OCI-LY1 (cell line): ENCODE measurements at regions not wholly inside any gene's neighbourhood (a gene's known extent, or its start where the extent isn't known, plus 50 kb on each side); places are given as distances from the start of the nearest gene placed in this dataset.

ENCODE experiments used
- H2AFZ ChIP-seq: fragments of 200-600 bp; sonication (generic), shearing (Covaris generic); 2 replicates; pipeline ENCODE4 v1.6.0; 2014; ENCODE audit warnings: antibody characterized with exemption, mild to moderate bottlenecking, low read length
- H3F3A ChIP-seq: fragments of 200-600 bp; sonication (generic), shearing (Covaris generic); 2 replicates; pipeline ENCODE4 v1.6.0; 2014; ENCODE audit warnings: mild to moderate bottlenecking, antibody characterized with exemption, low read length, moderate library complexity; ENCODE audit not compliant: insufficient read depth
- H3K27ac ChIP-seq: fragments of 200-600 bp; sonication (generic); 2 replicates; pipeline ENCODE4 v1.5.1; 2014; ENCODE audit warnings: low read length, mixed run types, mild to moderate bottlenecking, low read depth; ENCODE audit not compliant: poor library complexity, severe bottlenecking
- H3K27me3 ChIP-seq: fragments of 200-600 bp; sonication (generic); 2 replicates; pipeline ENCODE4 v1.6.0; 2014; ENCODE audit warnings: antibody characterized with exemption, mild to moderate bottlenecking, low read length, moderate library complexity; ENCODE audit not compliant: insufficient read depth
- H3K36me3 ChIP-seq: fragments of 200-600 bp; sonication (generic); 2 replicates; pipeline ENCODE4 v1.6.1; 2014; ENCODE audit warnings: mild to moderate bottlenecking, antibody characterized with exemption, low read length, moderate library complexity, mixed read lengths; ENCODE audit not compliant: insufficient read depth
- H3K4me1 ChIP-seq: fragments of 200-600 bp; sonication (generic); 2 replicates; pipeline ENCODE4 v1.5.1; 2014; ENCODE audit warnings: mild to moderate bottlenecking, low read length, moderate library complexity; ENCODE audit not compliant: insufficient read depth, severe bottlenecking
- H3K4me2 ChIP-seq: fragments of 200-600 bp; sonication (generic), shearing (Covaris generic); 2 replicates; pipeline ENCODE4 v1.6.1; 2014; ENCODE audit warnings: low read length
- H3K4me3 ChIP-seq: fragments of 200-600 bp; sonication (generic); 2 replicates; pipeline ENCODE4 v1.5.1; 2014; ENCODE audit warnings: low read length, low read depth, mild to moderate bottlenecking, mixed read lengths; ENCODE audit not compliant: poor library complexity, severe bottlenecking
- H3K79me2 ChIP-seq: fragments of 200-600 bp; shearing (Covaris generic); 2 replicates; pipeline ENCODE4 v1.6.1; 2016; ENCODE audit warnings: mixed run types, low read length, mixed read lengths; ENCODE audit not compliant: insufficient read depth
- H3K9ac ChIP-seq: fragments of 200-600 bp; sonication (generic), shearing (Covaris generic); 2 replicates; pipeline ENCODE4 v1.6.1; 2014; ENCODE audit warnings: mild to moderate bottlenecking, low read length, mixed read lengths
- H3K9me2 ChIP-seq: fragments of 200-600 bp; sonication (generic), shearing (Covaris generic); 2 replicates; pipeline ENCODE4 v1.6.1; 2014; ENCODE audit warnings: low read depth, mild to moderate bottlenecking, low read length, mixed read lengths
- H3K9me3 ChIP-seq: fragments of 200-600 bp; shearing (Covaris generic); 2 replicates; pipeline ENCODE4 v1.6.1; 2014; ENCODE audit warnings: low read length, mixed read lengths
- H4K20me1 ChIP-seq: fragments of 200-600 bp; sonication (generic), shearing (Covaris generic); 2 replicates; pipeline ENCODE4 v1.6.0; 2016; ENCODE audit warnings: mild to moderate bottlenecking, low read length; ENCODE audit not compliant: insufficient read depth
- EZH2 ChIP-seq: fragments of 200-600 bp; sonication (generic), shearing (Covaris generic); IDR thresholded peaks from 2 replicates; pipeline ENCODE4 v1.8.0; 2017; ENCODE audit warnings: borderline replicate concordance, mixed run types, mild to moderate bottlenecking, antibody characterized with exemption, low read length, moderate library complexity, mixed read lengths
- TF ChIP-seq, protein P1 (sequence below): fragments of 200-600 bp; sonication (generic), shearing (Covaris generic); IDR thresholded peaks from 2 replicates; pipeline ENCODE4 v1.5.1; 2017; ENCODE audit warnings: mild to moderate bottlenecking, antibody characterized with exemption, low read length, moderate library complexity, mixed read lengths

DNA sequence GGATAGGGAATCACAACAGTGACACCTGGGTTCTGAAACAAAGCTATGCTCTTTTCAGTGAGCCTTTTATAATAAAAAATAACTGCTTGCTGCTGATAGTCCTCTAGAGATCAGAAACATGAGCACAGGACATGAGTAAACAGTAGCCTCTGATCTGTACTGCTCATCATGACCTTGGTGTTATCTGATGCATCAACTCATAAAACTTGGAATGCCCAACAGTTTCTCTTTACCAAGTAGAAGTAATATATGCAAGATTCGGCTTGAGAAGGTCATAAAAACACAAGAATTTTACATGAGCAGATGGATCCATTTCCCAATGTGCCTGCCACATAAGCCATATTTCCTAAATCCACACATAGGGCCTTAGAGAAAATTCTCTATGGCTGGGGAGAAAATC is 318.3 kb upstream of the GRAMD2B start:
- H3F3A ChIP-seq: no peaks in the 10 kb centered on the region

DNA sequence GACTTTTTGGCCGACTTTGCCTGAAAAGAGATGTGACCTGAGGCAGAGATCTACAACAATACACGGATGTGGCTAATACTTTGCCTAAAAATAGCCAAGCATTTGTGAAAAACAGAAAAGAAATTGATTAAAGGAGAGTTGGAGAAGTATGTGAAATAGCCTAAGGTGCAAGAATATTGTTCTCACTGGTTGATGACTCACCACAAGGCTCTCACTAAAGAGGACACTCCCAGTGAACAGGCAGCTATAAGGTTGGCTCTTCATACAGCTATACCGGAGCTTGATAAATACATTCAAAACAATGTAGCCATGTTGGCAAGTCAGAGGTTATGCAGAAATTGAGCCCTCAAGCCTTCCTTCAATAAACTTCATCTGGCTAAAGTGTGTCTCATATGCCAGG is 317.2 kb upstream of the GRAMD2B start:
- Histone ChIP-seq H3K4me3 (no peak overlapping the region), H3K4me2 (no peak overlapping the region), H3K79me2 (no peaks in the 10 kb centered on the region)

More for the DNA sequence above, 318.3 kb upstream of the GRAMD2B start:
- Histone ChIP-seq H3K9me2 (no peaks in the 10 kb centered on the region), H3K9ac (no peak overlapping the region), H3K4me3 (no peak overlapping the region), H3K4me1 (no peaks in the 10 kb centered on the region), H3K4me2 (no peak overlapping the region), H3K9me3 (no peaks in the 10 kb centered on the region), H3K36me3 (no peaks in the 10 kb centered on the region), H3K79me2 (no peaks in the 10 kb centered on the region), H4K20me1 (no peaks in the 10 kb centered on the region), H2AFZ (no peak overlapping the region), H3K27ac (no peak overlapping the region), H3K27me3 (no peaks in the 10 kb centered on the region)
- no peak for TF ChIP-seq EZH2
- TF ChIP-seq, protein P1, sequence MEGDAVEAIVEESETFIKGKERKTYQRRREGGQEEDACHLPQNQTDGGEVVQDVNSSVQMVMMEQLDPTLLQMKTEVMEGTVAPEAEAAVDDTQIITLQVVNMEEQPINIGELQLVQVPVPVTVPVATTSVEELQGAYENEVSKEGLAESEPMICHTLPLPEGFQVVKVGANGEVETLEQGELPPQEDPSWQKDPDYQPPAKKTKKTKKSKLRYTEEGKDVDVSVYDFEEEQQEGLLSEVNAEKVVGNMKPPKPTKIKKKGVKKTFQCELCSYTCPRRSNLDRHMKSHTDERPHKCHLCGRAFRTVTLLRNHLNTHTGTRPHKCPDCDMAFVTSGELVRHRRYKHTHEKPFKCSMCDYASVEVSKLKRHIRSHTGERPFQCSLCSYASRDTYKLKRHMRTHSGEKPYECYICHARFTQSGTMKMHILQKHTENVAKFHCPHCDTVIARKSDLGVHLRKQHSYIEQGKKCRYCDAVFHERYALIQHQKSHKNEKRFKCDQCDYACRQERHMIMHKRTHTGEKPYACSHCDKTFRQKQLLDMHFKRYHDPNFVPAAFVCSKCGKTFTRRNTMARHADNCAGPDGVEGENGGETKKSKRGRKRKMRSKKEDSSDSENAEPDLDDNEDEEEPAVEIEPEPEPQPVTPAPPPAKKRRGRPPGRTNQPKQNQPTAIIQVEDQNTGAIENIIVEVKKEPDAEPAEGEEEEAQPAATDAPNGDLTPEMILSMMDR: no peak

GRCh38 chr5:126107381-126107780 is 315.8 kb upstream of the GRAMD2B start:
- no peaks in the 10 kb centered on the region for H3K4me1 ChIP-seq
- no peak overlapping the region for H3K9ac ChIP-seq
- H4K20me1 ChIP-seq: no peaks in the 10 kb centered on the region
- no peaks in the 10 kb centered on the region for H3F3A ChIP-seq
- TF ChIP-seq, protein P1: no peak
- no peak for TF ChIP-seq EZH2
- no peak overlapping the region for H3K4me2 ChIP-seq
- H2AFZ ChIP-seq: no peak overlapping the region
- no peak overlapping the region for H3K27ac ChIP-seq
- H3K36me3 ChIP-seq: no peaks in the 10 kb centered on the region
- H3K4me3 ChIP-seq: no peak overlapping the region
- H3K79me2 ChIP-seq: no peaks in the 10 kb centered on the region
- no peaks in the 10 kb centered on the region for H3K9me2 ChIP-seq
- H3K27me3 ChIP-seq: no peaks in the 10 kb centered on the region
- H3K9me3 ChIP-seq: no peaks in the 10 kb centered on the region

More for the DNA sequence above, 317.2 kb upstream of the GRAMD2B start:
- Histone ChIP-seq H3K9me2 (no peaks in the 10 kb centered on the region), H3K9ac (no peak overlapping the region), H3K9me3 (no peaks in the 10 kb centered on the region), H2AFZ (no peak overlapping the region), H3K36me3 (no peaks in the 10 kb centered on the region), H4K20me1 (no peaks in the 10 kb centered on the region), H3K4me1 (no peaks in the 10 kb centered on the region), H3F3A (no peaks in the 10 kb centered on the region), H3K27ac (no peak overlapping the region), H3K27me3 (no peaks in the 10 kb centered on the region)
- TF ChIP-seq, protein P1: no peak
- no peak for TF ChIP-seq EZH2
